KMS-11 (cell line): ENCODE measurements at regions not wholly inside any gene's neighbourhood (a gene's known extent, or its start where the extent isn't known, plus 50 kb on each side); places are given as distances from the start of the nearest gene placed in this dataset.

Experiments used
- H2AFZ ChIP-seq: fragments of 200-600 bp; sonication (generic); 2 replicates; pipeline ENCODE4 v1.6.1; 2016; ENCODE audit warnings: antibody characterized with exemption, mixed run types, low read depth
- H3K27ac ChIP-seq: fragments of 200-600 bp; sonication (generic); 2 replicates; pipeline ENCODE4 v1.6.1; 2016; ENCODE audit warnings: mild to moderate bottlenecking, mixed run types
- H3K27me3 ChIP-seq: fragments of 200-600 bp; sonication (generic); 2 replicates; pipeline ENCODE4 v1.6.1; 2017; ENCODE audit warnings: mild to moderate bottlenecking, low read depth, mixed run types, moderate library complexity; ENCODE audit not compliant: insufficient read depth
- H3K36me3 ChIP-seq: fragments of 200-600 bp; sonication (generic); 2 replicates; pipeline ENCODE4 v1.6.1; 2017; ENCODE audit warnings: mild to moderate bottlenecking, mixed run types; ENCODE audit not compliant: insufficient read depth
- H3K4me1 ChIP-seq: fragments of 200-600 bp; sonication (generic); 2 replicates; pipeline ENCODE4 v1.6.1; 2016; ENCODE audit warnings: mild to moderate bottlenecking, low read depth, mixed run types; ENCODE audit not compliant: poor library complexity, severe bottlenecking
- H3K4me2 ChIP-seq: fragments of 200-600 bp; sonication (generic); 2 replicates; pipeline ENCODE4 v1.7.0; 2016; ENCODE audit warnings: mild to moderate bottlenecking, mixed run types
- H3K4me3 ChIP-seq: fragments of 200-600 bp; sonication (generic); IDR thresholded peaks from 2 replicates; pipeline ENCODE4 v1.6.1; 2017; ENCODE audit warnings: low read depth, low read length, mixed read lengths; ENCODE audit not compliant: insufficient read depth
- H3K79me2 ChIP-seq: fragments of 200-600 bp; sonication (generic); 2 replicates; pipeline ENCODE4 v1.6.1; 2016; ENCODE audit warnings: low read depth, mixed run types; ENCODE audit not compliant: insufficient read depth
- H3K9ac ChIP-seq: fragments of 200-600 bp; sonication (generic); 2 replicates; pipeline ENCODE4 v1.6.1; 2016; ENCODE audit warnings: mild to moderate bottlenecking, mixed run types
- H4K20me1 ChIP-seq: fragments of 200-600 bp; sonication (generic); 2 replicates; pipeline ENCODE4 v1.6.1; 2016; ENCODE audit warnings: mild to moderate bottlenecking, mixed run types; ENCODE audit not compliant: insufficient read depth
- TF ChIP-seq, protein P1 (sequence below): fragments of 200-600 bp; sonication (generic); conservative IDR thresholded peaks from 2 replicates; pipeline ENCODE4 v1.6.1; 2017; ENCODE audit warnings: low read depth, mild to moderate bottlenecking, antibody characterized with exemption, low read length, moderate library complexity, mixed read lengths

DNA sequence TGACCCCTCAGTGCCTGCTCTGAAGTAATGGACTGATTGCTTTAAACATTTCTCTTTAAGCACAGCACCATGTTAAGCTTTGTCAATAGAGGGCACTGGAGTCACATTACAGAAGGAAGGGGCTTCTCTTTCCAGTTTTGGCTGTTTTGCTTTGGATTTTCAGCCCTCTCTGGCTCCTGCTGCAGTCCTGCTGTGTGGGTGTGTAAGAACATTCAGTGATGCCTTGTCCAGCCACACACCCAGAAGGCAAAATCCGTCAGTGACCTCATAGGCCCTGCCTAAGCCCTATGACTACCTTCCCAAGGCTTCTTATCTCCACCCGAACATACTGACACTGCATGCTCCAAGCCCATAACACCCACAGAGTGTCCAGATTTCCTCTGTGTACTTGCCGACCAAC is 215.3 kb upstream of the CTSO start:
- no peak overlapping the region for H3K4me3 ChIP-seq
- H2AFZ ChIP-seq, result no peak overlapping the region
- no peaks in the 10 kb centered on the region for H3K27me3 ChIP-seq
- no peaks in the 10 kb centered on the region for H3K36me3 ChIP-seq
- H3K9ac ChIP-seq, result no peak overlapping the region
- no peaks in the 10 kb centered on the region for H3K79me2 ChIP-seq
- H3K4me2 ChIP-seq, result no peak overlapping the region
- H4K20me1 ChIP-seq, result no peaks in the 10 kb centered on the region
- no peaks in the 10 kb centered on the region for H3K4me1 ChIP-seq
- TF ChIP-seq, protein P1, sequence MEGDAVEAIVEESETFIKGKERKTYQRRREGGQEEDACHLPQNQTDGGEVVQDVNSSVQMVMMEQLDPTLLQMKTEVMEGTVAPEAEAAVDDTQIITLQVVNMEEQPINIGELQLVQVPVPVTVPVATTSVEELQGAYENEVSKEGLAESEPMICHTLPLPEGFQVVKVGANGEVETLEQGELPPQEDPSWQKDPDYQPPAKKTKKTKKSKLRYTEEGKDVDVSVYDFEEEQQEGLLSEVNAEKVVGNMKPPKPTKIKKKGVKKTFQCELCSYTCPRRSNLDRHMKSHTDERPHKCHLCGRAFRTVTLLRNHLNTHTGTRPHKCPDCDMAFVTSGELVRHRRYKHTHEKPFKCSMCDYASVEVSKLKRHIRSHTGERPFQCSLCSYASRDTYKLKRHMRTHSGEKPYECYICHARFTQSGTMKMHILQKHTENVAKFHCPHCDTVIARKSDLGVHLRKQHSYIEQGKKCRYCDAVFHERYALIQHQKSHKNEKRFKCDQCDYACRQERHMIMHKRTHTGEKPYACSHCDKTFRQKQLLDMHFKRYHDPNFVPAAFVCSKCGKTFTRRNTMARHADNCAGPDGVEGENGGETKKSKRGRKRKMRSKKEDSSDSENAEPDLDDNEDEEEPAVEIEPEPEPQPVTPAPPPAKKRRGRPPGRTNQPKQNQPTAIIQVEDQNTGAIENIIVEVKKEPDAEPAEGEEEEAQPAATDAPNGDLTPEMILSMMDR, result peak; percentile 49; the same call in 1 of the 2 replicates
- no peak overlapping the region for H3K27ac ChIP-seq

DNA sequence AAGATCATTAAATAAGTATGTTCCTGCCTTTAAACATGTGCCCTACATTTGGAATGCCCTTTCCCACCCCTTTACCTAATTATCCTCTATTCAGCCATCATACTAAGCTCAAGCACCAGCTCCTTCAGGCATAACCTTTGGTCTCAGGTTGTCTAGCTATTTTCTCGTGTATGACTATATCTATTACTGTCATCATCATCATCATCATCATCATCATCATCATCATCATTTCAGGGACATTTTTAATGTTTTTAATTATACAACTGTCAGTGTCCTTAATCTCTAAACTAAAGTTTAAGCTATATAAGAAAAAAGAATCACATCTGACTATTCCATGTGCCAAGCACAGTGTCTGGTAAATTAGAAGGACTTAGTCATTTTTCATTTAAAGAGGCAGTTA is 214.6 kb upstream of the CTSO start:
- H4K20me1 ChIP-seq, result no peaks in the 10 kb centered on the region
- no peaks in the 10 kb centered on the region for H3K79me2 ChIP-seq
- no peak overlapping the region for H3K27ac ChIP-seq
- H3K4me3 ChIP-seq, result no peak overlapping the region
- TF ChIP-seq, protein P1, result no peak
- no peak overlapping the region for H2AFZ ChIP-seq
- no peak overlapping the region for H3K4me2 ChIP-seq
- H3K9ac ChIP-seq, result no peak overlapping the region
- no peaks in the 10 kb centered on the region for H3K4me1 ChIP-seq
- no peaks in the 10 kb centered on the region for H3K27me3 ChIP-seq
- H3K36me3 ChIP-seq, result no peaks in the 10 kb centered on the region

DNA sequence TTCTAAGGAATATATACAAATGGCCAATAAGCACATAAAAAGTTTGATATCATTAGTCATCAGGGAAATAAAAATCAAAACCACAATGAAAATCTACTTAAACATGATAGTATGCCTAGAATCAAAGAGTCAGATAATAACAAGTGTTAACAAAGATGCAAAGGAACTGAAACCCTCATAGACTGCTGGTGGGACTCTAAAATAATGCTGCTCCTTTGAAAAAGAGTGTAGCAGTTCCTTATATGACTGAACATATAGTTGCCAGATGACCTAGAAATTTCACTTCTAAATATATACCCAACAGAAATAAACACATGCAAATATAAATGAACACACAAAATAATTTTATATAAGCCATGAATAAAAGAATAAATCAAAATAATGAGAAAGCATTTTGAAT is 205.1 kb upstream of the CTSO start:
- H3K27ac ChIP-seq, result no peak overlapping the region
- no peaks in the 10 kb centered on the region for H3K4me1 ChIP-seq
- H2AFZ ChIP-seq, result no peak overlapping the region
- H3K36me3 ChIP-seq, result no peaks in the 10 kb centered on the region
- H3K9ac ChIP-seq, result no peak overlapping the region
- no peaks in the 10 kb centered on the region for H3K27me3 ChIP-seq
- no peak overlapping the region for H3K4me2 ChIP-seq
- TF ChIP-seq, protein P1, result no peak
- H3K79me2 ChIP-seq, result no peaks in the 10 kb centered on the region
- no peaks in the 10 kb centered on the region for H4K20me1 ChIP-seq
- H3K4me3 ChIP-seq, result no peak overlapping the region

DNA sequence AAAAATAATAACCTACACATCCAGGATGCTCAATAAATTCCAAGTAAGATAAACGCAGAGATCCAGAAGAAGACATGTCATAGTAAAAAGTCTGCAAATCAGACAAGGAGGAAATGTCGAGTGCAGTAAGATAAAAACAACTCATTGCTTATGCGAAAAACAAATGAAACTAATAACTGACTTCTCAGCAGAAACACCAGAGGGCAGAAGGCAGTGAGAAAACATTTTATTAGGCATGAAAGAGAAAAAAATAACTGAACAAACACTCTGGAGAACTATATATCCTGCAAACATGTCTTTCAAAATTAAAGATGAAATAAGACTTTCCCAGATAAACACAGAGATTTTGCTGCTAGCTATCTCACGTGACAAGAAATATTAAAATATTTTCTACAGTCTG is 201.3 kb upstream of the CTSO start:
- Histone ChIP-seq H4K20me1 (no peaks in the 10 kb centered on the region), H2AFZ (no peak overlapping the region), H3K4me1 (no peaks in the 10 kb centered on the region), H3K9ac (no peak overlapping the region), H3K27me3 (no peaks in the 10 kb centered on the region), H3K36me3 (no peaks in the 10 kb centered on the region), H3K4me3 (no peak overlapping the region), H3K79me2 (no peaks in the 10 kb centered on the region), H3K4me2 (no peak overlapping the region), H3K27ac (no peak overlapping the region)
- TF ChIP-seq, protein P1, result no peak
